ENCODE measurements at regions not wholly inside any gene's neighbourhood (a gene's known extent, or its start where the extent isn't known, plus 50 kb on each side); places are given as distances from the start of the nearest gene placed in this dataset.

- TF ChIP-seq CSDC2 (CRISPR knock-in tag; IDR thresholded peaks at IDR 0.05): no peak
- no peak for TF ChIP-seq ZFP3 (CRISPR knock-in tag; IDR thresholded peaks at IDR 0.05)
- TF ChIP-seq TCF4 (CRISPR knock-in tag; IDR thresholded peaks at IDR 0.05; ENCODE audit: borderline replicate concordance): no peak
- TF ChIP-seq ISL1 (CRISPR knock-in tag; IDR thresholded peaks at IDR 0.05): no peak
- TF ChIP-seq ZNF565 (CRISPR knock-in tag; conservative IDR thresholded peaks at IDR 0.05; ENCODE audit: low read depth): no peak
- no peak for TF ChIP-seq ARNTL (CRISPR knock-in tag; IDR thresholded peaks at IDR 0.05; ENCODE audit: borderline replicate concordance, low read depth)
- TF ChIP-seq TOX (CRISPR knock-in tag; IDR thresholded peaks at IDR 0.05; ENCODE audit: borderline replicate concordance): no peak
- TF ChIP-seq ZC3H10 (CRISPR knock-in tag; IDR thresholded peaks at IDR 0.05): no peak
- no peak for TF ChIP-seq BACH2 (CRISPR knock-in tag; IDR thresholded peaks at IDR 0.05; ENCODE audit: borderline replicate concordance)
- TF ChIP-seq RARB (CRISPR knock-in tag; IDR thresholded peaks at IDR 0.05): no peak
Observed at GRCh38 chr12:107470645-107471044, 215.0 kb upstream of the PWP1 start.
